ELR (cell line): ENCODE measurements at regions not wholly inside any gene's neighbourhood (a gene's known extent, or its start where the extent isn't known, plus 50 kb on each side); places are given as distances from the start of the nearest gene placed in this dataset.
A peak's percentile ranks its signal among the peaks of the same experiment; 100 is the strongest.
"Not testable (repeated sequence)": the region's sequence is repeated elsewhere in the genome, so short reads cannot be mapped to it uniquely, and the experiment has no call there.

Experiments used
- DNase-seq: peaks from one replicate; pipeline ENCODE4 v3.0.0-alpha.2; 2015; ENCODE audit warnings: low read depth

- DNase-seq = no peak
These were observed 313.5 kb upstream of the KITLG start for GRCh38 chr12:88893801-88894200.

DNA sequence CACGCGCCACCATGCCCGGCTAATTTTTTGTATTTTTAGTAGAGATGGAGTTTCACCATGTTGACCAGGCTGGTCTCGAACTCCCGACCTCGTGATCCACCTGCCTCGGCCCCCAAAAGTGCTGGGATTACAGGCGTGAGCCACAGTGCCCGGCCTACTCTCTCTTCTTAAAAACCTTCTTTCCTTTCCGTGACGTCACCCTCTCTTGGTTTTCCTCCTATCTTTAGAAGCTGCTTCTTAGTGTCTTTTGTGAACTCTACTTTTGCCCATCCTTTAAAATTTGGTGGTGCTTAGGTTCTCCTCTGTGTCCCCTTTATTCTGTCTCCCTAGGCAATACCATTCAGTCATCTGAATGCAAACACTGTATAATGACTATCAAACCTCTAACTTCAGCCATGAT lies 311.2 kb upstream of the KITLG start:
- not testable (repeated sequence) for DNase-seq

GRCh38 chr12:88889326-88890110 lies 309.2 kb upstream of the KITLG start:
- DNase-seq = no peak

DNA sequence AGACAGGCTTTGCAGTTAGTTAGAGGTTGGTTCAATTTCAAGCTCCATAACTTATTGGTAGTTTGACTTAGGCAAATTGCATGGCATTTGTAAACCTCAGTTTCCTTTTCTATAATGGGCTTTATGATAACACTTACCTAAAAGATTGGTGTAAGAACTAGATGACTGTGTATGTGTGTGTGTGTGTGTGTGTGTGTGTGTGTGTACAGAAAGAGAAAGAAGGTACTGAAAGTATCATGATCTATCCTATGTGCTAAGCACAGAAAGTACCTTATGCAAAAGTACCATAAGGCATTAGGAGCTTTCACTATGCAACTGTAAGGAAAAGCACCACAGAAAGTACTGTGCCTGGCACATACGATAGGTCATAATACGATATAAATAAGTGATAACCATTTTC lies 304.3 kb upstream of the KITLG start:
- DNase-seq = no peak

GRCh38 chr12:88882662-88883061 lies 302.4 kb upstream of the KITLG start:
- no peak for DNase-seq

GRCh38 chr12:88880051-88880450 lies 299.8 kb upstream of the KITLG start:
- DNase-seq = no peak

GRCh38 chr12:88878295-88878694 lies 298.0 kb upstream of the KITLG start:
- DNase-seq = no peak

DNA sequence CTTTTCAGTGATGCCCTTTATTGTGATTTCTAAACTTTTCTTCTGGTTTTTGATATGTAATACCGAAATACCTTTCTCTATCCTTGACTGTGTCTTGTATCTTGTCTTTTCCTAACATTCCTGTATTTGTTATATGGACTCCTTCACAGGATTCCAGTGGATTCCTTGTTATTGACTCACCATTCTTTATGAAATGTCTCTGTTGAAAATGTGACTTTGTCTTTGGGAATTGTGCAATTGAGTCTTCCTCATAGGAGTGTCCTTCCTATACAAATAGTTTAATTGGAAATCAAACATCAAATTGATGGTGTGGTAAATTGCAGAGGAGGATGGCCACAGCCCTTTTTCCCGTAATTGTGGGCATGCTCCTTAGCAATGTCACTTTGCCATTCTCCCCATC lies 296.6 kb upstream of the KITLG start:
- peak; percentile 66 for DNase-seq

DNA sequence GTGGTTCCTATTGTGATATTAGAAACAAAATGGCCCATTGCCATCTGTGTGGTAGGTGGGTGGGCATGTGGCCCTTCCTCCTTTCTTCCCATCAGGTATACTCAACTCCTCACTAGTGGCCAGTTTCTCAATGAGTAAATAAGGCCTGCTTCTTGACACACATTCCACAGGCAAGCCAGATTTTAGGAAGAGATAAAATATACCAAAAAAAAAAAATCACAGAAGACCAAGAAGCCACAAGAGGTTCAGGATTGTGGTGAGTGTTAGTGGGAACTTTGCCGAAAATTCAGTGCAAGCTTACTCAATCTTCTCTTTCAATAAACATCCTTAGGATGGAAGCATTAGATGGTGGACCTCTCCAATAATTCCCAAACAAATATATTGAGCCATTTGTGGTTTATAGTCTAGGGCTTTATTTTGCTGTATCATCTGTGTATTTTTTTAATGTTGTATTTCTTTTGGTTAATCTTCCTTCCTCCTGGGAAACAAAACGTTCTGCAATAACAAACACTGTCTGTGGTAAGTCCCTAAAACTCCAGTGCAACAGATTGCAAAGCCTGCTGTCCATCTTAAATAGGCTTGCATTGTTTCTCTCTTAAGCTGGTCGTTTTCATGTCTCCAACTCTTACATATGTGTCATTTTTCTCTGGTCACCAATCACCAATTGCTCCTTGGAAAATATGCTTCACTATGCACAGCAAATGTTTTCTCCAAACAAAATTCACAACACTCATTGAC lies 289.9 kb upstream of the KITLG start:
- no peak for DNase-seq

GRCh38 chr12:88868050-88868449 lies 287.8 kb upstream of the KITLG start:
- no peak for DNase-seq

DNA sequence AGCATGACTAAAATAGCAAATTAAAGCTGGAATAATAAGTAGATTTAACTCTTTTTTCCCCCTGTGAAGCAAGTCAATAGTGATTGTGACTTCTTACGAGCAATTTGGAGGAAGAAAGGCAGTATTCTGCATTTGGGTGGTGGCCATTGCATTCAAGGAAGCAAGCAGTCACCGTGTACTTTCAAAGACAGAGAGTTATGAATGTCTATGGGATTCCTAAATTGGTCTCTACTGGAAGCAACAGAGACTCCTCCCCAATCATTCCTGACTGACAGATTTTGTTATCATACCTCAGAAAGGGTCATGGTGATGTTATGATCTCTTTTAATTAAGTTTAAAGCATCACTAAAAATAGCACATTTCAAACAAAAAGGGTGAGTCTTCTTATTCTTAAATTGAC lies 287.2 kb upstream of the KITLG start:
- DNase-seq = no peak

DNA sequence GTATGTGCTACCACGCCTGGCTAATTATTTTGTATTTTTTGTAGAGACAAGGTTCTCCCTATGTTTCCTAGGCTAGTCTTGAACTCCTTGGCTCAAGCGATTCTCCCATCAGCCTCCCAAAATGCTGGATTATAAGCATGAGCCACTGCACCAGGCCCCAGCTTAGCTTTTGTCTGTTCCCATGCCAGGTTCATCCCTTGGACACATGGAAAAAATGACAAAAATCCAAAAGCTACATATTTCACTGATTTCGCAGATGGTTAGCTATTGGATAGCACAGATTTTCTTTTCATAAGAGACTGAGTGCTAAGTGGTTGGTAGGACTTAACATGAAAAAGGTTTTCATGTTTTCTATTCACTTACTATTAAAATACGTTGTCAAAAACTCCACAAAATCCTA lies 286.6 kb upstream of the KITLG start:
- DNase-seq = no peak

DNA sequence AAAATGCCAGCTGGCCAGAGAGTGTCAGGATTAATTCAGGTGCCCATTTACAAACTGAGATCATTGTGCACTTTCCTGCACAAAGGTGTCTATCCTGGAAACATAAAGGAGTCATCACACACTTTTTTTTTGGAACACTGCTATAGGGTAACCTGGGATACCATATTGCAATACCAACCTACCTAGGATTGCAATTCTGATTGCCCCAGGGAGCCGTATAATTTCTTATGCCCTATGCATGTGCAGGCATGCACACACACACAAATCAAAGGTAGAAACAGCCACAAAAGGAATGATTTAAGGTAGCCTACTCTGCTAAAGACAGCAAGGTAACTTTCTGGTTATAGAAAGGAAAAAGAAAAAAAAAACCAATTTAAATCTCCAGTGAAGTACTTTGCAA lies 285.3 kb upstream of the KITLG start:
- no peak for DNase-seq

GRCh38 chr12:88860851-88861250 lies 280.6 kb upstream of the KITLG start:
- DNase-seq = no peak

- DNase-seq = no peak
These were observed 275.9 kb upstream of the KITLG start for GRCh38 chr12:88856201-88856600.

DNA sequence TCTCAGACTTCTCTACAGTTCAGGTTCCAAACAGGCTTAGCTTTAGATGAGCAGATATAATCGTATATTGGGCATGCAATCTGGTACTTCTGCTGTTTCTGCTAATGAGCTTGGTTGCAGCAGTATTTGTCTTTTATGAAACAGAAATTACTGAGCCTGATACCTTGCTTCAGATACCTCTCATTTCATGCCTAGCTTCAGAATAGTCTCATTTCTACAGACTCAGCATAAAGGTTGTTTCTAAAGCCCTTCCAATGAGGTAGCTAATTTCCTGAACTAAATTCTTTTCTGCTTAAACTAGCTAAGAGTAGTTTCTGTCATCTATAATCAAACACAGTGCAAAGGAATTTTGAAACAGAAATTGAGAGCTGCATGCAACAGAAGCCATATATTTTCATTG lies 275.0 kb upstream of the KITLG start:
- DNase-seq = no peak

DNA sequence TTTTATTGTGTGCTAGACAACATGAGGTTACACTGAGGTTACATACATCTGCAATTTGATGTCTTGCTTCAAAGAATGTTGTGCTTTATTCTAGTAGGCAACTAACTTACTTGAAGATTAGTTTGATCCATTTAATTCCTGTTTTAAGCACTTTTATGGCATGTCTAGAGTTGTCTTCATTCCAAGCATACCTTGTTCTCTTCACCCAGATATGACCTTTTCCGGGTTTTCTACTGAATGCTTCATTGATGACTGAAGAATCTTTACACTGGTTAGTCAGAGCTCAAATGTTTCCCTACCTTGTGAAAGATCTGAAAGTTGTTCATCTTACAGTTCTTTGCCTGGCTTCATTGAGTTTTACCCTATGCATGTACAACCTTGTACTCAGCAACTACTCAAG lies 274.0 kb upstream of the KITLG start:
- peak; percentile 89 for DNase-seq

DNA sequence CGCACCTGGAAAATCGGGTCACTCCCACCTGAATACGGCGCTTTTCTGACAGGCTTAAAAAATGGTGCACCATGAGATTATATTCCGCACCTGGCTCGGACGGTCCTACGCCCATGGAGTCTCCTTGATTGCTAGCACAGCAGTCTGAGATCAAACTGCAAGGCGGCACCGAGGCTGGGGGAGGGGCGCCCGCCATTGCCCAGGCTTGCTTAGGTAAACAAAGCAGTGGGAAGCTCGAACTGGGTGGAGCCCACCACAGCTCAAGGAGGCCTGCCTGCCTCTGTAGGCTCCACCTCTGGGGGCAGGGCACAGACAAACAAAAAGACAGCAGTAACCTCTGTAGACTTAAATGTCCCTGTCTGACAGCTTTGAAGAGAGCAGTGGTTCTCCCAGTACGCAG lies 267.0 kb upstream of the KITLG start:
- DNase-seq = not testable (repeated sequence)

- DNase-seq = no peak
These were observed 264.2 kb upstream of the KITLG start for GRCh38 chr12:88844426-88844825.

- DNase-seq = no peak
These were observed 262.0 kb upstream of the KITLG start for GRCh38 chr12:88842314-88842713.

GRCh38 chr12:88839486-88839885 lies 259.2 kb upstream of the KITLG start:
- DNase-seq = no peak

GRCh38 chr12:88836156-88836555 lies 255.9 kb upstream of the KITLG start:
- DNase-seq = peak; percentile 61

GRCh38 chr12:88834226-88834625 lies 254.0 kb upstream of the KITLG start:
- peak; percentile 79 for DNase-seq

DNA sequence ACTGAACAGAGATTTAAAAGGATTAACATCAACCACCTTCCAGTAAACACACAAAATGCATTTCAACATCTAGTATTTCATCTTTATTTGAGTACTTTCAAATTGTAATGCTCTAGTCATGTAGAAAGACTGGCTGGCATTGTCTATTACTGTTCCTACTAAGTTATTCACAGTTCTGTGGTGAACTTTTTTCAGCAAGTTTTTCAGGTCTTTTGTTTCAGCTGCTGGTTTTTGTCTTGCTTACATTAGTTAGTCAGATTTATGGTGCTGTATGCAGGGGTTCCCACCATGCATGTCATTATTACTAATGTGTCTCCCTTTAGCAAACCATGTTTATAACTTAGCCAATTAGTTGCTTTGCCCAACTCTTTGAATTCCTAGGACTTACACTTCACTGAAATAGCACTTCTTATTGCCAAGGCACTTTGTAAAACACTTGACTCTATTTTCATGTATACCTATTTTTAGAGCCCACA lies 253.4 kb upstream of the KITLG start:
- DNase-seq = peak; percentile 38
